H1 (cell line): ENCODE measurements at regions not wholly inside any gene's neighbourhood (a gene's known extent, or its start where the extent isn't known, plus 50 kb on each side); places are given as distances from the start of the nearest gene placed in this dataset.

Source experiments
- CTCF ChIA-PET: fragments of 300-600 bp; sonication (Branson Sonifier 250); formaldehyde crosslinking; loops from one replicate; lab custom pipeline; 2021; ENCODE audit not compliant: partially characterized antibody; lab: Charles Lee
- POLR2A ChIA-PET: fragments of 300-600 bp; sonication (Branson Sonifier 250); formaldehyde crosslinking; loops from one replicate; lab custom pipeline; 2021; ENCODE audit warnings: inconsistent platforms; ENCODE audit not compliant: partially characterized antibody; lab: Charles Lee
- DNase-seq, 2 experiments: peaks; one replicate each; pipeline versions ENCODE4 v3.0.0 to v3.0.0-alpha.2; 2010 to 2022; ENCODE audit warnings: low spot score in 2 of 2, low read depth in 1 of 2, mixed read lengths in 1 of 2
- FAIRE-seq: peaks from 2 replicates; lab custom pipeline; 2011; peaks lifted over from hg19 to GRCh38; lab: Jason Lieb, UNC
- H2AFZ ChIP-seq: 2 replicates; pipeline ENCODE4 v1.8.1; 2012; ENCODE audit warnings: low read length, inconsistent platforms
- H2AK5ac ChIP-seq: 2 replicates; pipeline ENCODE4 v1.6.1; 2013; ENCODE audit warnings: low read depth, low read length
- H2BK120ac ChIP-seq: replicated peaks from 2 replicates; pipeline ENCODE3; 2013; ENCODE audit warnings: low read depth, low read length, inconsistent platforms
- H2BK12ac ChIP-seq: 2 replicates; pipeline ENCODE4 v1.6.1; 2013; ENCODE audit warnings: low read depth, low read length
- H2BK15ac ChIP-seq: 2 replicates; pipeline ENCODE4 v1.6.1; 2013; ENCODE audit warnings: low read length
- H2BK20ac ChIP-seq: 2 replicates; pipeline ENCODE4 v1.6.1; 2013; ENCODE audit warnings: low read length
- H2BK5ac ChIP-seq: 2 replicates; pipeline ENCODE4 v1.6.1; 2013; ENCODE audit warnings: low read depth, low read length
- H3K14ac ChIP-seq: 2 replicates; pipeline ENCODE4 v1.6.1; 2013; ENCODE audit warnings: inconsistent platforms; ENCODE audit not compliant: insufficient read length
- H3K18ac ChIP-seq: 2 replicates; pipeline ENCODE4 v1.6.1; 2013; ENCODE audit warnings: low read length; ENCODE audit errors: extremely low read depth
- H3K23ac ChIP-seq: 2 replicates; pipeline ENCODE4 v1.6.1; 2013; ENCODE audit warnings: inconsistent platforms; ENCODE audit not compliant: insufficient read length
- H3K23me2 ChIP-seq: 2 replicates; pipeline ENCODE4 v1.6.1; 2013; ENCODE audit warnings: low read depth, low read length
- H3K27ac ChIP-seq: 2 replicates; pipeline ENCODE4 v1.6.1; 2011; ENCODE audit warnings: low read depth, low read length, inconsistent platforms
- H3K27me3 ChIP-seq, 4 experiments: replicated peaks in 1 of 4; 1 replicate in 1 of 4; 2 replicates in 3 of 4; pipeline versions ENCODE4 v1.6.1 to v1.8.1; 2011 to 2013; ENCODE audit warnings: low read length in 3 of 4, mild to moderate bottlenecking in 3 of 4, inconsistent platforms in 2 of 4, mixed read lengths in 2 of 4, moderate library complexity in 1 of 4; ENCODE audit not compliant: control insufficient read depth in 3 of 4, insufficient read depth in 3 of 4; ENCODE audit errors: extremely low read depth in 1 of 4
- H3K36me3 ChIP-seq, 4 experiments: 2 replicates each; pipeline versions ENCODE4 v1.6.1 to v1.8.1; 2011 to 2013; ENCODE audit warnings: mild to moderate bottlenecking in 4 of 4, low read length in 3 of 4, moderate library complexity in 2 of 4, control low read depth in 1 of 4, inconsistent platforms in 1 of 4; ENCODE audit not compliant: insufficient read depth in 4 of 4, control insufficient read depth in 2 of 4
- H3K4ac ChIP-seq: replicated peaks from 2 replicates; pipeline ENCODE3; 2013; ENCODE audit warnings: low read length, low read depth, mixed read lengths, inconsistent platforms; ENCODE audit not compliant: insufficient read length
- H3K4me1 ChIP-seq, 4 experiments: replicated peaks in 1 of 4; 1 replicate in 1 of 4; 2 replicates in 3 of 4; pipeline versions ENCODE4 v1.6.1 to v1.8.1; 2011 to 2013; ENCODE audit warnings: low read length in 3 of 4, inconsistent platforms in 2 of 4, mixed read lengths in 1 of 4; ENCODE audit not compliant: insufficient read depth in 4 of 4, control insufficient read depth in 3 of 4
- H3K4me2 ChIP-seq, 2 experiments: 2 replicates each; pipeline versions ENCODE4 v1.6.1 to v1.8.1; 2011 to 2013; ENCODE audit warnings: low read depth in 2 of 2, low read length in 2 of 2, control low read depth in 1 of 2, inconsistent platforms in 1 of 2, mild to moderate bottlenecking in 1 of 2; ENCODE audit not compliant: insufficient read depth in 1 of 2
- H3K4me3 ChIP-seq, 4 experiments: fragments of 200-600, 300-600 bp in 1 of 4; sonication (generic), shearing (Covaris generic), sonication (Bioruptor Twin) in 1 of 4; 2 replicates each; pipeline versions ENCODE4 v1.5.1 to v1.8.1; 2011 to 2016; ENCODE audit warnings: low read length in 4 of 4, low read depth in 3 of 4, control low read depth in 2 of 4, inconsistent platforms in 2 of 4, mild to moderate bottlenecking in 2 of 4, mixed read lengths in 1 of 4, moderate library complexity in 1 of 4; ENCODE audit not compliant: insufficient read depth in 2 of 4; ENCODE audit errors: extremely low read depth in 1 of 4
- H3K56ac ChIP-seq: replicated peaks from 2 replicates; pipeline ENCODE3; 2013; ENCODE audit warnings: low read depth, mild to moderate bottlenecking, mixed read lengths, low read length, inconsistent platforms; ENCODE audit not compliant: insufficient read length
- H3K79me1 ChIP-seq: 2 replicates; pipeline ENCODE4 v1.6.1; 2013; ENCODE audit warnings: low read depth, low read length, control low read depth
- H3K79me2 ChIP-seq, 2 experiments: 2 replicates each; pipeline versions ENCODE4 v1.6.1 to v1.8.1; 2012 to 2013; ENCODE audit warnings: low read length in 2 of 2, mild to moderate bottlenecking in 2 of 2, inconsistent platforms in 1 of 2; ENCODE audit not compliant: insufficient read depth in 2 of 2, control insufficient read depth in 1 of 2
- H3K9ac ChIP-seq, 4 experiments: replicated peaks in 1 of 4; 1 replicate in 1 of 4; 2 replicates in 3 of 4; pipeline versions ENCODE4 v1.6.1 to v1.8.1; 2011 to 2013; ENCODE audit warnings: low read depth in 3 of 4, low read length in 3 of 4, control low read depth in 2 of 4, mild to moderate bottlenecking in 2 of 4, moderate library complexity in 2 of 4, inconsistent platforms in 1 of 4; ENCODE audit errors: extremely low read depth in 1 of 4
- H3K9me3 ChIP-seq, 2 experiments: 2 replicates each; pipeline versions ENCODE4 v1.6.1 to v1.8.1; 2012 to 2013; ENCODE audit warnings: mild to moderate bottlenecking in 2 of 2, moderate library complexity in 2 of 2, control low read depth in 1 of 2, inconsistent platforms in 1 of 2, low read depth in 1 of 2, low read length in 1 of 2, mixed read lengths in 1 of 2; ENCODE audit not compliant: insufficient read depth in 2 of 2
- H4K20me1 ChIP-seq, 2 experiments: replicated peaks in 1 of 2; 2 replicates each; pipeline versions ENCODE3 to v1.8.1; 2011 to 2013; ENCODE audit warnings: inconsistent platforms in 2 of 2, low read length in 2 of 2, mild to moderate bottlenecking in 1 of 2; ENCODE audit not compliant: insufficient read depth in 2 of 2, control insufficient read depth in 1 of 2
- H4K5ac ChIP-seq: 2 replicates; pipeline ENCODE4 v1.6.1; 2013; ENCODE audit warnings: low read length, low read depth, mixed read lengths, inconsistent platforms; ENCODE audit not compliant: insufficient read length
- H4K8ac ChIP-seq: 2 replicates; pipeline ENCODE4 v1.8.0; 2013; ENCODE audit warnings: mild to moderate bottlenecking, moderate library complexity, low read length, inconsistent platforms; ENCODE audit not compliant: insufficient read depth; ENCODE audit errors: extremely low read depth
- H4K91ac ChIP-seq: replicated peaks from 2 replicates; pipeline ENCODE3; 2013; ENCODE audit warnings: low read length, mixed read lengths, inconsistent platforms; ENCODE audit not compliant: insufficient read length
- ASH2L ChIP-seq: fragments of 200-600, 300-600 bp; sonication (generic); IDR thresholded peaks from one replicate; pipeline ENCODE4 v1.7.1; 2017; ENCODE audit warnings: low read length
- BCL11A ChIP-seq, 2 experiments: IDR thresholded peaks; one replicate each; pipeline ENCODE4 v1.6.1; 2011; ENCODE audit warnings: low read depth in 2 of 2, low read length in 2 of 2, mild to moderate bottlenecking in 2 of 2
- CTBP2 ChIP-seq: IDR thresholded peaks from 2 replicates; pipeline ENCODE4 v1.7.0; 2011; ENCODE audit warnings: borderline replicate concordance, mild to moderate bottlenecking, moderate library complexity, mixed read lengths, low read length; ENCODE audit not compliant: insufficient read depth, insufficient read length
- GTF2F1 ChIP-seq: IDR thresholded peaks from 2 replicates; pipeline ENCODE4 v1.6.1; 2012; ENCODE audit warnings: low read depth, low read length, improper control_type of control experiment, borderline replicate concordance
- JUN ChIP-seq: IDR thresholded peaks from 2 replicates; pipeline ENCODE4 v1.6.1; 2011; ENCODE audit warnings: low read depth, mild to moderate bottlenecking, improper control_type of control experiment, low read length
- NRF1 ChIP-seq: IDR thresholded peaks from 2 replicates; pipeline ENCODE4 v1.6.1; 2011; ENCODE audit warnings: mild to moderate bottlenecking, low read depth, low read length, improper control_type of control experiment
- POLR2AphosphoS5 ChIP-seq: IDR thresholded peaks from 2 replicates; pipeline ENCODE4 v1.6.1; 2011; ENCODE audit warnings: low read depth, low read length
- RXRA ChIP-seq: IDR thresholded peaks from 2 replicates; pipeline ENCODE4 v1.6.1; 2011; ENCODE audit warnings: low read depth, mild to moderate bottlenecking, low read length, moderate library complexity; ENCODE audit not compliant: insufficient read depth
- SAP30 ChIP-seq: fragments of 300-600 bp; sonication (generic); IDR thresholded peaks from 2 replicates; pipeline ENCODE4 v1.7.1; 2012; ENCODE audit warnings: low read length, moderate library complexity, mild to moderate bottlenecking, inconsistent platforms; ENCODE audit not compliant: insufficient read depth, insufficient replicate concordance
- TCF12 ChIP-seq: IDR thresholded peaks from 2 replicates; pipeline ENCODE4 v1.6.1; 2011; ENCODE audit warnings: low read depth, mild to moderate bottlenecking, low read length
- TEAD4 ChIP-seq: IDR thresholded peaks from 2 replicates; pipeline ENCODE4 v1.6.1; 2012; ENCODE audit warnings: low read depth, low read length, inconsistent platforms, mixed read lengths
- ZNF274 ChIP-seq: IDR thresholded peaks from 2 replicates; pipeline ENCODE4 v1.7.0; 2012; ENCODE audit warnings: low read length, borderline replicate concordance; ENCODE audit errors: extremely low read depth
- WGBS, 2 experiments: shearing (Covaris generic) in 1 of 2; methylation state at CpG; one replicate each; pipeline versions ENCODE4 v1.1.6 to v1.1.7; 2013 to 2015; ENCODE audit warnings: low lambda C conversion rate in 2 of 2, mixed read lengths in 2 of 2, inconsistent platforms in 1 of 2, low coverage in 1 of 2, missing lambda C conversion rate in 1 of 2; ENCODE audit not compliant: insufficient replicate concordance in 2 of 2, insufficient coverage in 1 of 2, insufficient read length in 1 of 2; ENCODE audit errors: extremely low coverage in 1 of 2, missing lambda C conversion rate in 1 of 2; 5-methylcytosine and 5-hydroxymethylcytosine counted together
- TF ChIP-seq, protein P1 (sequence below), 3 experiments: IDR thresholded peaks; 1 replicate in 2 of 3; 2 replicates in 1 of 3; pipeline versions ENCODE4 v1.5.1 to v1.6.1; 2011; ENCODE audit warnings: low read length in 3 of 3, mild to moderate bottlenecking in 3 of 3, inconsistent platforms in 2 of 3, low read depth in 1 of 3, moderate library complexity in 1 of 3; ENCODE audit not compliant: insufficient read depth in 1 of 3; ENCODE audit errors: control extremely low read depth in 1 of 3

DNA sequence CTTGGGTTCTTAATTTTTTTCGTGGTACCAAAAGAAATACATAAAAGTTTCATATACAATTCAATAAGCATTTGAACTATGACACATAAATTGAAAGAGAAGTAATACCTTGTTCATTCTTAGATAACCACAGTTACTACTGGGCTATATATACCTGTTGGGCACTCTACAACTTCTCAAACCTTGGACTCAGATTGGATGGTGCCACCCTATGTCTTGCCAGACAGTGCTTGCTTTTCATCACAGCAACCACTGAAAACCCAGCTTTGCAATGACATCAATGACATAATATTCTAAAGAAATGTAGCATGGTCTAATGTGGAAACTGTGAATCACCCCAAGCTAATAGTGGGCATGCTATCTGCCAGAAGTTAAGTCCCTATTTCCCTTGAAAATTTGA, 62.8 kb upstream of the DPH5 start:
- H4K8ac ChIP-seq, result no peak overlapping the region
- no peak overlapping the region for H3K27ac ChIP-seq
- no peaks in the 10 kb centered on the region for H4K20me1 ChIP-seq
- no peak for FAIRE-seq
- H4K91ac ChIP-seq, result no peak overlapping the region
- no peak overlapping the region for H2BK15ac ChIP-seq
- H3K23ac ChIP-seq, result no peak overlapping the region
- no peak overlapping the region for H4K5ac ChIP-seq
- no peak overlapping the region for H2BK12ac ChIP-seq
- no peak overlapping the region for H2BK5ac ChIP-seq
- no peaks in the 10 kb centered on the region for H3K79me1 ChIP-seq
- ChIA-PET CTCF (interaction anchor here (0.7 to 2.2 kb wide), 4 partner anchors 10 to 200 kb away, joined by 3 to 7 read pairs (median 5); no protein-coding TSS in a partner anchor), POLR2A (no interaction called here)
- H3K79me2 ChIP-seq, result no peaks in the 10 kb centered on the region
- no peak overlapping the region for H2AK5ac ChIP-seq
- no peak overlapping the region for H3K4me3 ChIP-seq
- no peaks in the 10 kb centered on the region for H3K9me3 ChIP-seq
- H3K4me1 ChIP-seq, result no peaks in the 10 kb centered on the region
- no peak overlapping the region for H2BK120ac ChIP-seq
- no peak overlapping the region for H3K4me2 ChIP-seq
- 90% methylated on average over 1 of the region's 1 CpG; no CpG with 5 or more reads in 1 of the 2 experiments for WGBS, 2 experiments
- H2AFZ ChIP-seq, result no peak overlapping the region
- no peak overlapping the region for H3K9ac ChIP-seq
- H2BK20ac ChIP-seq, result no peak overlapping the region
- no peaks in the 10 kb centered on the region for H3K23me2 ChIP-seq
- H3K56ac ChIP-seq, result no peak overlapping the region
- no peak overlapping the region for H3K14ac ChIP-seq
- no peaks in the 10 kb centered on the region for H3K27me3 ChIP-seq
- no peak for DNase-seq
- no peak overlapping the region for H3K4ac ChIP-seq
- H3K18ac ChIP-seq, result no peak overlapping the region
- no peaks in the 10 kb centered on the region for H3K36me3 ChIP-seq
- TF ChIP-seq ASH2L (no peak), JUN (no peak), BCL11A (IDR thresholded peaks at IDR 0.05; ENCODE audit: low read depth in 2 of 2, low read length in 2 of 2) (no peak), CTBP2 (no peak), TCF12 (no peak), POLR2AphosphoS5 (no peak), GTF2F1 (no peak), TEAD4 (no peak), NRF1 (no peak), SAP30 (no peak), RXRA (no peak), ZNF274 (no peak)
- TF ChIP-seq, protein P1, sequence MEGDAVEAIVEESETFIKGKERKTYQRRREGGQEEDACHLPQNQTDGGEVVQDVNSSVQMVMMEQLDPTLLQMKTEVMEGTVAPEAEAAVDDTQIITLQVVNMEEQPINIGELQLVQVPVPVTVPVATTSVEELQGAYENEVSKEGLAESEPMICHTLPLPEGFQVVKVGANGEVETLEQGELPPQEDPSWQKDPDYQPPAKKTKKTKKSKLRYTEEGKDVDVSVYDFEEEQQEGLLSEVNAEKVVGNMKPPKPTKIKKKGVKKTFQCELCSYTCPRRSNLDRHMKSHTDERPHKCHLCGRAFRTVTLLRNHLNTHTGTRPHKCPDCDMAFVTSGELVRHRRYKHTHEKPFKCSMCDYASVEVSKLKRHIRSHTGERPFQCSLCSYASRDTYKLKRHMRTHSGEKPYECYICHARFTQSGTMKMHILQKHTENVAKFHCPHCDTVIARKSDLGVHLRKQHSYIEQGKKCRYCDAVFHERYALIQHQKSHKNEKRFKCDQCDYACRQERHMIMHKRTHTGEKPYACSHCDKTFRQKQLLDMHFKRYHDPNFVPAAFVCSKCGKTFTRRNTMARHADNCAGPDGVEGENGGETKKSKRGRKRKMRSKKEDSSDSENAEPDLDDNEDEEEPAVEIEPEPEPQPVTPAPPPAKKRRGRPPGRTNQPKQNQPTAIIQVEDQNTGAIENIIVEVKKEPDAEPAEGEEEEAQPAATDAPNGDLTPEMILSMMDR (IDR thresholded peaks at IDR 0.05; ENCODE audit: control extremely low read depth in 1 of 3, insufficient read depth in 1 of 3, low read depth in 1 of 3, low read length in 3 of 3), result no peak
